ENCODE measurements at regions not wholly inside any gene's neighbourhood (a gene's known extent, or its start where the extent isn't known, plus 50 kb on each side); places are given as distances from the start of the nearest gene placed in this dataset.

GRCh38 chr4:86536151-86536550 lies 58.0 kb upstream of the PTPN13 start:
- no peak for TF ChIP-seq EZH2phosphoT487 (IDR thresholded peaks at IDR 0.05; ENCODE audit: insufficient read depth, low read depth)
- TF ChIP-seq EZH2 (IDR thresholded peaks at IDR 0.05; ENCODE audit: insufficient read depth, poor library complexity, severe bottlenecking), result no peak
